Lower leg skin (tissue), 4 donors: ENCODE measurements at regions not wholly inside any gene's neighbourhood (a gene's known extent, or its start where the extent isn't known, plus 50 kb on each side); places are given as distances from the start of the nearest gene placed in this dataset.

Experiments
- DNase-seq, 2 donors: peaks; one replicate each; pipeline ENCODE4 v3.0.0-alpha.2; 2019; ENCODE audit warnings: low spot score in 2 of 2
- H3K4me3 ChIP-seq: fragments of 200-600 bp; sonication (generic); 2 replicates; pipeline ENCODE4 v1.5.1; 2017; ENCODE audit warnings: mild to moderate bottlenecking, low read depth; ENCODE audit not compliant: poor library complexity, severe bottlenecking
- POLR2A ChIP-seq, 2 donors: fragments of 450-650 bp; IDR thresholded peaks; one replicate each; pipeline ENCODE4 v1.6.1; 2016 to 2017; ENCODE audit warnings: antibody characterized with exemption in 2 of 2, mild to moderate bottlenecking in 1 of 2, moderate library complexity in 1 of 2
- WGBS, 2 donors: methylation state at CpG; one replicate each; pipeline ENCODE4 v1.1.5; 2018; 5-methylcytosine and 5-hydroxymethylcytosine counted together
- intact Hi-C: fragments of 100-400 bp; cut with DNase I; formaldehyde crosslinking; loops from one replicate; pipeline ENCODE4 v1.15.0; 2023; ENCODE audit warnings: low total_unique reads
- TF ChIP-seq, protein P1 (sequence below), 3 donors: fragments of 450-650 bp; IDR thresholded peaks; one replicate each; pipeline ENCODE4 v1.5.1; 2016; ENCODE audit warnings: antibody characterized with exemption in 3 of 3, mild to moderate bottlenecking in 3 of 3, moderate library complexity in 2 of 3

DNA sequence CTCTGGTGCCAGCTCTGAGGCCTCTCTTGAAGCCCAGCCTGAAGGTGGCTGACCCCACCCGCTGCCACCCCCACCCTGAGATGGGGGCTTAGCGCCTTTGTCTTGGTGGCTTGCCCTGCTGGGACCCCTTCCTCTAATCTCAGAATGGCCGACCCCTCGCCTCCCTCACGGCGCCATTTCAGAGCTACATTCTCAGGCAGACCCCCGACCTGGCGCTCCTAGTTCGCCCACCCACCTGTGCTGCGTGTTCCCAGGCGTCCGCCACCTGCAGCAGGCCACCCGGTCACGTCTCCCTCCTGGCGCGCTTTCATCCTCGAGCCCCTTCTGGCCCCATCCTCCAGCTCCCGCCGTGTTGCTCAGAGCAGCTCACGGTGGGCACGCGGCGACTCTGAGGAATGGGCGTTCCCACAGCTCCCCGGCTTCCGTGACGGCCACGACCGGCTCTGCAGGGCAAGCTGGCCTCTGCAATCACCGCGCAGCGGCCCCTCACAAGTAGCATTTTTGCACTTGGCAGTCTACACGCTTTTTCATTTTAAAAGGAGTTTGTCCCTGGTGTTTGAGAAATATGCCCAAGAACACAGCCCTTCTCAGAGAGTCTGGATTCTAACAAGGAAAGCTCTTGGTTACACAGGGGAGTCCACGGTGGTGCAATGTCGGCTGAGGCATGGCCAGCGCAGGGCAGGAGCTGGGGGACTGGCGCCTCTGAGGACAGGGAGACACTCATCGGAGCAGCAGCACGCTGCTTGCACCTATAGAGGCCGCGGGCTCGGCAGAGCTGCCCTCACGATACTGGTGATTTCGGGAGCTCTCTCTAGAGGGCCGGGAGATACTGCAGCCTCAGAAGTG, 105.7 kb upstream of the C14orf180 start:
- no peak for DNase-seq
- TF ChIP-seq POLR2A (IDR thresholded peaks at IDR 0.05): no peak
- TF ChIP-seq, protein P1, sequence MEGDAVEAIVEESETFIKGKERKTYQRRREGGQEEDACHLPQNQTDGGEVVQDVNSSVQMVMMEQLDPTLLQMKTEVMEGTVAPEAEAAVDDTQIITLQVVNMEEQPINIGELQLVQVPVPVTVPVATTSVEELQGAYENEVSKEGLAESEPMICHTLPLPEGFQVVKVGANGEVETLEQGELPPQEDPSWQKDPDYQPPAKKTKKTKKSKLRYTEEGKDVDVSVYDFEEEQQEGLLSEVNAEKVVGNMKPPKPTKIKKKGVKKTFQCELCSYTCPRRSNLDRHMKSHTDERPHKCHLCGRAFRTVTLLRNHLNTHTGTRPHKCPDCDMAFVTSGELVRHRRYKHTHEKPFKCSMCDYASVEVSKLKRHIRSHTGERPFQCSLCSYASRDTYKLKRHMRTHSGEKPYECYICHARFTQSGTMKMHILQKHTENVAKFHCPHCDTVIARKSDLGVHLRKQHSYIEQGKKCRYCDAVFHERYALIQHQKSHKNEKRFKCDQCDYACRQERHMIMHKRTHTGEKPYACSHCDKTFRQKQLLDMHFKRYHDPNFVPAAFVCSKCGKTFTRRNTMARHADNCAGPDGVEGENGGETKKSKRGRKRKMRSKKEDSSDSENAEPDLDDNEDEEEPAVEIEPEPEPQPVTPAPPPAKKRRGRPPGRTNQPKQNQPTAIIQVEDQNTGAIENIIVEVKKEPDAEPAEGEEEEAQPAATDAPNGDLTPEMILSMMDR (IDR thresholded peaks at IDR 0.05): no peak
- no peak overlapping the region for H3K4me3 ChIP-seq
- WGBS, 2 donors: 71 to 76% methylated on average over 41 to 42 of the region's 45 CpGs
- intact Hi-C loops: no loop called here

DNA sequence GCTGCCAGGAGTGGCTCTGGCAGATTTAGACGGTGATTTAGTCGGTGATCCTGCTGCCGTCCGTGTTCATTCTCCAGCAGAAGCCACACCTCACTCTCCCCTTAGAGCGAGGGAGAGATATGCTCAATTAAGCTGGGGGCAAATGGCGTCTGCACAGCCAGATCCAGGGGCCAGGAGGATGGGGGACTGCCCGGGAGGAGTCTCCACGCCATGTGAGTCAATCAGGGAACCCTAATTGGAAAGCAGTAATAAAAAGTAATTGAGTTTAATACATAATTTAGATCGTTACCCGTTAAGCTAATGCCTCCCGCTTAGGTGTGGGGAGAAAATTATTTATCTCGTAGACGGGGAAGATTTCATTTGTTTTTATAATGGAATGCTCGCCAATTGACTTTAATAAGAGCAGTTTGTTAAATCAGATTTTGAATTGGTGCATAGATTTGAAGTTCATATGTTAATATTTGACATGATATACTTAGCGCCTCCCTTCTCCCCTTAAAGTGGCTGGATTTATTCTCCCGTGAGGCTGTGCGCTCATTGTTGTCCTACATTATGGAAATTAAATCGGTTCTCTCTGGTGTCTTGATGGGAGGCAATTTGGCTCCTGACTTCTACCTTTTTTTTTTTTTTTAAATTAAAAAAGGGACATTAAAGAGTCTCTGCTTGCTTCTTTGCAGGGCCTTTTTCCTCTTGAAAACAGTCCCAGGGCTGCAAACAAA, 104.9 kb upstream of the C14orf180 start:
- 68 to 70% methylated on average over 18 of the region's 18 CpGs for WGBS, 2 donors
- no peak for DNase-seq
- no peak overlapping the region for H3K4me3 ChIP-seq
- TF ChIP-seq POLR2A (IDR thresholded peaks at IDR 0.05): no peak
- TF ChIP-seq, protein P1 (IDR thresholded peaks at IDR 0.05): no peak
- intact Hi-C loops: no loop called here

DNA sequence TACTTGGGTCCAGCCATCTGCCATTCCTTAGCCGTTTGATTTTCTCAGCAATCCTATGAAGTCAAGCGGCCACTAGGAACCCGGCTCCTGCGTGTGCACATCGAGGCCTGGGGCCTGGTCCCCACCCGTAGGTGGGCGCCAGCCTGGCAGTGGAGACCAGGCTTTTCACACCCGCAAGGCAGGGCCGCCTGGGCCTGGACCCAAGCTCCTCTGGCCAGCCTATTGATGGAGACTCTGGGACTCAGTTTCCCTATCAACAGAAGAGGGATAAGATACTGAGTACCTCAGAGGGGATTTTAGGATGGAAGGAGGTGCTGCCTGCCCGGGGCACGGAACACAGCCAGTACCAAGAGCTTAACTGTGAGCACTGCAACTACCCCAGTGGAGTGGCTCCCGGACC, 104.3 kb upstream of the C14orf180 start:
- DNase-seq: no peak
- WGBS, 2 donors: 72 to 92% methylated on average over 11 to 12 of the region's 12 CpGs
- no peak overlapping the region for H3K4me3 ChIP-seq
- no peak for TF ChIP-seq POLR2A (IDR thresholded peaks at IDR 0.05)
- TF ChIP-seq, protein P1 (IDR thresholded peaks at IDR 0.05): no peak
- intact Hi-C loops: no loop called here

DNA sequence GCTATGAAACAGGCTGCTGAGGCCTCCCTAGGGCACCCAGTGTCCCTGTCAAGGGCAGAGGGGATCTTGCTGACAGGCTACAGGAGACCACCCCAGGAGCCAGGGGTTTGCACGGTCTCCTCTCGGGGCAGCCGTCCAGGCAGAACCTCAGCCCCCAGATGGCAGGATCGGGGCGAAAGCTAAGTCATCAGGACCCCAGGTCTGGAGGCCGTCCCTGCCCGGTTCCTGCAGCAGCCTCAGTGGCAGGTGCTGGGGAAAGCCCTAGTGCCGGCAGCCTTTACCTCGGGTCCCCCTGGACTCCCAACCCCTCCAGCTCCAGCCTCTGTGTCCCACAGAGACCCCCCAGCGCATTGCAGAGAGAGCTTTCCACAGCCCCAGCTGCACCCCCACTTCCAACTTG, 103.8 kb upstream of the C14orf180 start:
- H3K4me3 ChIP-seq: no peak overlapping the region
- intact Hi-C loops: no loop called here
- no peak for DNase-seq
- TF ChIP-seq POLR2A (IDR thresholded peaks at IDR 0.05): no peak
- TF ChIP-seq, protein P1 (IDR thresholded peaks at IDR 0.05): no peak
- WGBS, 2 donors: 83 to 100% methylated on average over 1 to 4 of the region's 10 CpGs

DNA sequence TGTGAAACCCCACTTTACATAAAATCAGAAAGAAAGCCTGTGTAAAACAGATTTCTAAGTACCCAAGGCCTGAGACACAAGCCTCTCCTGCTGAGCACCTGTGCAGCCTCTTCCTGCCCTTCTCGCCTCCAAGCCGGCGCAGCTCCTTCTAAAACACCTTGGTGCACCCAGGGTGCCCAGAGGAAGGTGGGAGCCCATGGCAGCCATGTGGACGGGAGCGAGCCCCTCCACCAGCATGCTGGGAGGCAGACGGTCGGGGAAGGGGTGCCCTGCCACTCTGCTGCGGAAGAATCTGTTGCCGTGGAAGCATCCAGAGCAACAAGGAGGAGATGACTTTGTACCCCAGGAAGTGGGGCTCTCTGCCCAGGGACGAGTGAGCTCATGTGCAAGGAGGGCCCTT, 103.1 kb upstream of the C14orf180 start:
- H3K4me3 ChIP-seq: no peak overlapping the region
- intact Hi-C loops: no loop called here
- WGBS, 2 donors: 79 to 84% methylated on average over 8 to 10 of the region's 10 CpGs
- TF ChIP-seq, protein P1 (IDR thresholded peaks at IDR 0.05): no peak
- TF ChIP-seq POLR2A (IDR thresholded peaks at IDR 0.05): no peak
- DNase-seq: no peak
